GM23248 (cell line): ENCODE measurements at regions not wholly inside any gene's neighbourhood (a gene's known extent, or its start where the extent isn't known, plus 50 kb on each side); places are given as distances from the start of the nearest gene placed in this dataset.

Source experiments
- DNase-seq: peaks from one replicate; pipeline ENCODE4 v3.0.0-alpha.2; 2015
- H2AFZ ChIP-seq: fragments of 200-600 bp; sonication (generic); 2 replicates; pipeline ENCODE4 v1.6.1; 2016; ENCODE audit warnings: antibody characterized with exemption
- H3F3A ChIP-seq: fragments of 200-600 bp; sonication (generic); 2 replicates; pipeline ENCODE4 v1.6.1; 2016; ENCODE audit warnings: mild to moderate bottlenecking, antibody characterized with exemption, mixed run types; ENCODE audit not compliant: insufficient read depth
- H3K27ac ChIP-seq: fragments of 200-600 bp; sonication (generic); 2 replicates; pipeline ENCODE4 v1.5.1; 2016; ENCODE audit warnings: mild to moderate bottlenecking
- H3K27me3 ChIP-seq: fragments of 200-600 bp; sonication (generic); replicated peaks from 2 replicates; pipeline ENCODE4 v1.6.1; 2016; ENCODE audit warnings: mild to moderate bottlenecking; ENCODE audit not compliant: insufficient read depth
- H3K36me3 ChIP-seq: fragments of 200-600 bp; sonication (generic); 2 replicates; pipeline ENCODE4 v1.6.1; 2016; ENCODE audit warnings: low read depth, mild to moderate bottlenecking
- H3K4me1 ChIP-seq: fragments of 200-600 bp; sonication (generic); 2 replicates; pipeline ENCODE4 v1.6.1; 2016; ENCODE audit warnings: mild to moderate bottlenecking; ENCODE audit not compliant: insufficient read depth
- H3K4me2 ChIP-seq: fragments of 200-600 bp; sonication (generic); one replicate; pipeline ENCODE4 v1.6.1; 2016; ENCODE audit warnings: mild to moderate bottlenecking; ENCODE audit not compliant: unreplicated experiment
- H3K4me3 ChIP-seq: fragments of 200-600 bp; sonication (generic); 2 replicates; pipeline ENCODE4 v1.5.1; 2016; ENCODE audit warnings: mild to moderate bottlenecking
- H3K79me2 ChIP-seq: fragments of 200-600 bp; sonication (generic); 2 replicates; pipeline ENCODE4 v1.6.1; 2016; ENCODE audit warnings: mild to moderate bottlenecking; ENCODE audit not compliant: insufficient read depth
- H3K9ac ChIP-seq: fragments of 200-600 bp; sonication (generic); 2 replicates; pipeline ENCODE4 v1.6.1; 2016; ENCODE audit warnings: mild to moderate bottlenecking
- H3K9me2 ChIP-seq: fragments of 200-600 bp; sonication (generic); 2 replicates; pipeline ENCODE4 v1.6.1; 2016; ENCODE audit warnings: mixed run types, mild to moderate bottlenecking, moderate library complexity; ENCODE audit not compliant: insufficient read depth
- H3K9me3 ChIP-seq: fragments of 200-600 bp; sonication (generic); one replicate; pipeline ENCODE4 v1.6.1; 2017; ENCODE audit warnings: low read depth
- H4K20me1 ChIP-seq: fragments of 200-600 bp; sonication (generic); 2 replicates; pipeline ENCODE4 v1.6.0; 2016; ENCODE audit not compliant: insufficient read depth
- EZH2 ChIP-seq: fragments of 200-600 bp; sonication (generic); IDR thresholded peaks from 2 replicates; pipeline ENCODE4 v1.6.1; 2018; ENCODE audit warnings: antibody characterized with exemption, mild to moderate bottlenecking; ENCODE audit not compliant: insufficient read depth, poor library complexity, severe bottlenecking
- EZH2phosphoT487 ChIP-seq: fragments of 200-600 bp; sonication (generic); IDR thresholded peaks from 2 replicates; pipeline ENCODE4 v1.6.1; 2018; ENCODE audit warnings: antibody characterized with exemption, moderate library complexity, mild to moderate bottlenecking, low read depth; ENCODE audit not compliant: insufficient read depth
- WGBS, 2 experiments: methylation state at CpG; one replicate each; pipeline ENCODE4 v1.1.6; 2015 to 2017; ENCODE audit warnings: low lambda C conversion rate in 2 of 2, low coverage in 1 of 2; ENCODE audit errors: missing lambda C conversion rate in 2 of 2; 5-methylcytosine and 5-hydroxymethylcytosine counted together
- in situ Hi-C: fragments of 300-500 bp; cut with MboI; formaldehyde crosslinking; loops from 2 replicates; pipeline ENCODE4 v1.15.0; 2020

GRCh38 chr20:12306107-12306506 is 388.4 kb downstream of the BTBD3 start:
- no peak overlapping the region for H2AFZ ChIP-seq
- H3K9me2 ChIP-seq: no peaks in the 10 kb centered on the region
- no peaks in the 10 kb centered on the region for H3K4me1 ChIP-seq
- H3F3A ChIP-seq: no peaks in the 10 kb centered on the region
- TF ChIP-seq EZH2 (no peak), EZH2phosphoT487 (no peak)
- no peak for DNase-seq
- no peaks in the 10 kb centered on the region for H3K9me3 ChIP-seq
- no peaks in the 10 kb centered on the region for H4K20me1 ChIP-seq
- no peak overlapping the region for H3K9ac ChIP-seq
- no peak overlapping the region for H3K4me3 ChIP-seq
- no peaks in the 10 kb centered on the region for H3K79me2 ChIP-seq
- WGBS, 2 experiments: 0 to 7% methylated on average over 2 of the region's 2 CpGs
- in situ Hi-C loops: no loop called here
- no peaks in the 10 kb centered on the region for H3K27me3 ChIP-seq
- no peak overlapping the region for H3K27ac ChIP-seq
- no peak overlapping the region for H3K4me2 ChIP-seq
- no peaks in the 10 kb centered on the region for H3K36me3 ChIP-seq

- no peaks in the 10 kb centered on the region for H3K36me3 ChIP-seq
- no peak for DNase-seq
- no peak overlapping the region for H3K27ac ChIP-seq
- H3K4me2 ChIP-seq: no peak overlapping the region
- H3K9me3 ChIP-seq: no peaks in the 10 kb centered on the region
- H3K27me3 ChIP-seq: no peaks in the 10 kb centered on the region
- no peak for TF ChIP-seq EZH2
- no peak for TF ChIP-seq EZH2phosphoT487
- H3K79me2 ChIP-seq: no peaks in the 10 kb centered on the region
- H3K4me3 ChIP-seq: no peak overlapping the region
- no peaks in the 10 kb centered on the region for H3K4me1 ChIP-seq
- no peaks in the 10 kb centered on the region for H3K9me2 ChIP-seq
- in situ Hi-C loops: no loop called here
- H3F3A ChIP-seq: no peaks in the 10 kb centered on the region
- no peak overlapping the region for H3K9ac ChIP-seq
- no peak overlapping the region for H2AFZ ChIP-seq
- 4 to 5% methylated on average over 6 of the region's 6 CpGs for WGBS, 2 experiments
- no peaks in the 10 kb centered on the region for H4K20me1 ChIP-seq
Measured at GRCh38 chr20:12311094-12311865, 393.6 kb downstream of the BTBD3 start.

- no peak overlapping the region for H3K27ac ChIP-seq
- H3K9me3 ChIP-seq: no peaks in the 10 kb centered on the region
- no peak overlapping the region for H3K9ac ChIP-seq
- TF ChIP-seq EZH2 (no peak), EZH2phosphoT487 (no peak)
- no peak for DNase-seq
- in situ Hi-C loops: no loop called here
- no peaks in the 10 kb centered on the region for H3K27me3 ChIP-seq
- no peaks in the 10 kb centered on the region for H3K9me2 ChIP-seq
- no peak overlapping the region for H3K4me3 ChIP-seq
- no peaks in the 10 kb centered on the region for H3F3A ChIP-seq
- H3K4me1 ChIP-seq: no peaks in the 10 kb centered on the region
- no peaks in the 10 kb centered on the region for H4K20me1 ChIP-seq
- 3 to 7% methylated on average over 1 of the region's 1 CpG for WGBS, 2 experiments
- H2AFZ ChIP-seq: no peak overlapping the region
- H3K36me3 ChIP-seq: no peaks in the 10 kb centered on the region
- H3K79me2 ChIP-seq: no peaks in the 10 kb centered on the region
- no peak overlapping the region for H3K4me2 ChIP-seq
Measured at GRCh38 chr20:12315652-12316051, 398.0 kb downstream of the BTBD3 start.

GRCh38 chr20:12316794-12317193 is 399.1 kb downstream of the BTBD3 start:
- Histone ChIP-seq H3K9me2 (no peaks in the 10 kb centered on the region), H3K27ac (no peak overlapping the region), H3F3A (no peaks in the 10 kb centered on the region), H3K27me3 (no peaks in the 10 kb centered on the region), H4K20me1 (no peaks in the 10 kb centered on the region), H3K79me2 (no peaks in the 10 kb centered on the region), H3K4me1 (no peaks in the 10 kb centered on the region), H3K9ac (no peak overlapping the region), H2AFZ (no peak overlapping the region), H3K9me3 (no peaks in the 10 kb centered on the region), H3K4me3 (no peak overlapping the region), H3K36me3 (no peaks in the 10 kb centered on the region), H3K4me2 (no peak overlapping the region)
- in situ Hi-C loops: no loop called here
- no peak for DNase-seq
- 15 to 24% methylated on average over 2 of the region's 2 CpGs for WGBS, 2 experiments
- no peak for TF ChIP-seq EZH2
- no peak for TF ChIP-seq EZH2phosphoT487
